ENCODE measurements at regions not wholly inside any gene's neighbourhood (a gene's known extent, or its start where the extent isn't known, plus 50 kb on each side); places are given as distances from the start of the nearest gene placed in this dataset.

GRCh38 chr15:54816401-54816800 is 380.3 kb downstream of the RSL24D1 start:
- H3K36me3 ChIP-seq (ENCODE audit: low read depth): no peaks in the 10 kb centered on the region
- H3K4me3 ChIP-seq (ENCODE audit: severe bottlenecking): no peak overlapping the region
- no peak for DNase-seq (ENCODE audit: low spot score)
- no peak for ATAC-seq (ENCODE audit: low read depth)
- no peaks in the 10 kb centered on the region for H3K4me1 ChIP-seq (ENCODE audit: insufficient read depth, poor library complexity, severe bottlenecking)
- H3K9me3 ChIP-seq (ENCODE audit: severe bottlenecking): no peaks in the 10 kb centered on the region
- TF ChIP-seq CTCF (IDR thresholded peaks at IDR 0.05; ENCODE audit: poor library complexity, severe bottlenecking): no peak
- no peaks in the 10 kb centered on the region for H3K27me3 ChIP-seq (ENCODE audit: insufficient read depth, poor library complexity, severe bottlenecking)
- H3K27ac ChIP-seq (ENCODE audit: poor library complexity, severe bottlenecking): no peak overlapping the region

GRCh38 chr15:54815556-54815955 is 381.2 kb downstream of the RSL24D1 start:
- TF ChIP-seq CTCF (IDR thresholded peaks at IDR 0.05; ENCODE audit: poor library complexity, severe bottlenecking): no peak
- ATAC-seq (ENCODE audit: low read depth): no peak

GRCh38 chr15:54812383-54812782 is 384.4 kb downstream of the RSL24D1 start:
- Histone ChIP-seq H3K27ac (ENCODE audit: poor library complexity, severe bottlenecking) (no peak overlapping the region), H3K9me3 (ENCODE audit: severe bottlenecking) (peaks cover 3% of the 10 kb centered on the region), H3K4me3 (ENCODE audit: severe bottlenecking) (no peak overlapping the region), H3K36me3 (ENCODE audit: low read depth) (no peaks in the 10 kb centered on the region), H3K4me1 (ENCODE audit: insufficient read depth, poor library complexity, severe bottlenecking) (no peaks in the 10 kb centered on the region), H3K27me3 (ENCODE audit: insufficient read depth, poor library complexity, severe bottlenecking) (no peaks in the 10 kb centered on the region)
- DNase-seq (ENCODE audit: low spot score) (no peak), ATAC-seq (ENCODE audit: low read depth) (no peak)
- TF ChIP-seq CTCF (IDR thresholded peaks at IDR 0.05; ENCODE audit: poor library complexity, severe bottlenecking): no peak

More at GRCh38 chr15:54815556-54815955, 381.2 kb downstream of the RSL24D1 start:
- H3K9me3 ChIP-seq (ENCODE audit: severe bottlenecking): no peaks in the 10 kb centered on the region
- H3K4me1 ChIP-seq (ENCODE audit: insufficient read depth, poor library complexity, severe bottlenecking): no peaks in the 10 kb centered on the region
- no peak overlapping the region for H3K4me3 ChIP-seq (ENCODE audit: severe bottlenecking)
- DNase-seq (ENCODE audit: low spot score): no peak
- H3K27ac ChIP-seq (ENCODE audit: poor library complexity, severe bottlenecking): no peak overlapping the region
- H3K27me3 ChIP-seq (ENCODE audit: insufficient read depth, poor library complexity, severe bottlenecking): no peaks in the 10 kb centered on the region
- H3K36me3 ChIP-seq (ENCODE audit: low read depth): no peaks in the 10 kb centered on the region

GRCh38 chr15:54810496-54810895 is 386.2 kb downstream of the RSL24D1 start:
- Histone ChIP-seq H3K27me3 (ENCODE audit: insufficient read depth, poor library complexity, severe bottlenecking) (no peaks in the 10 kb centered on the region), H3K36me3 (ENCODE audit: low read depth) (no peaks in the 10 kb centered on the region), H3K9me3 (ENCODE audit: severe bottlenecking) (peaks cover 3% of the 10 kb centered on the region), H3K4me1 (ENCODE audit: insufficient read depth, poor library complexity, severe bottlenecking) (no peaks in the 10 kb centered on the region), H3K27ac (ENCODE audit: poor library complexity, severe bottlenecking) (no peak overlapping the region), H3K4me3 (ENCODE audit: severe bottlenecking) (no peak overlapping the region)
- no peak for TF ChIP-seq CTCF (IDR thresholded peaks at IDR 0.05; ENCODE audit: poor library complexity, severe bottlenecking)
- DNase-seq (ENCODE audit: low spot score): no peak
- ATAC-seq (ENCODE audit: low read depth): no peak

GRCh38 chr15:54810031-54810430 is 386.7 kb downstream of the RSL24D1 start:
- TF ChIP-seq CTCF (IDR thresholded peaks at IDR 0.05; ENCODE audit: poor library complexity, severe bottlenecking): no peak
- no peak overlapping the region for H3K27ac ChIP-seq (ENCODE audit: poor library complexity, severe bottlenecking)
- DNase-seq (ENCODE audit: low spot score): no peak

More at GRCh38 chr15:54810031-54810430, 386.7 kb downstream of the RSL24D1 start:
- no peak overlapping the region for H3K4me3 ChIP-seq (ENCODE audit: severe bottlenecking)
- no peaks in the 10 kb centered on the region for H3K27me3 ChIP-seq (ENCODE audit: insufficient read depth, poor library complexity, severe bottlenecking)
- H3K9me3 ChIP-seq (ENCODE audit: severe bottlenecking): peaks cover 3% of the 10 kb centered on the region
- no peaks in the 10 kb centered on the region for H3K4me1 ChIP-seq (ENCODE audit: insufficient read depth, poor library complexity, severe bottlenecking)
- H3K36me3 ChIP-seq (ENCODE audit: low read depth): no peaks in the 10 kb centered on the region
- no peak for ATAC-seq (ENCODE audit: low read depth)

Measured in RWPE2 (cell line).